ENCODE measurements at regions not wholly inside any gene's neighbourhood (a gene's known extent, or its start where the extent isn't known, plus 50 kb on each side); places are given as distances from the start of the nearest gene placed in this dataset.
"Not testable (repeated sequence)": the region's sequence is repeated elsewhere in the genome, so short reads cannot be mapped to it uniquely, and the experiment has no call there.

GRCh38 chr3:11733914-11734313 lies 90.2 kb upstream of the VGLL4 start:
- no peak overlapping the region for H3K4me3 ChIP-seq
- intact Hi-C loops (cut with DNase I; ENCODE audit: low total_unique reads): no loop called here
- no peaks in the 10 kb centered on the region for H3K4me1 ChIP-seq
- no peaks in the 10 kb centered on the region for H3K9me3 ChIP-seq
- H3K36me3 ChIP-seq: no peaks in the 10 kb centered on the region
- no peak for DNase-seq
- H3K27me3 ChIP-seq: no peaks in the 10 kb centered on the region
- TF ChIP-seq CTCF (IDR thresholded peaks at IDR 0.05) (no peak), POLR2A (IDR thresholded peaks at IDR 0.05) (no peak)
- H3K27ac ChIP-seq: no peak overlapping the region

GRCh38 chr3:11727207-11727606 lies 83.5 kb upstream of the VGLL4 start:
- H3K36me3 ChIP-seq: no peaks in the 10 kb centered on the region
- DNase-seq: no peak
- no peaks in the 10 kb centered on the region for H3K4me1 ChIP-seq
- no peak overlapping the region for H3K4me3 ChIP-seq
- no peak overlapping the region for H3K27ac ChIP-seq
- intact Hi-C loops (cut with DNase I; ENCODE audit: low total_unique reads): no loop called here
- no peaks in the 10 kb centered on the region for H3K9me3 ChIP-seq
- TF ChIP-seq POLR2A (IDR thresholded peaks at IDR 0.05) (no peak), CTCF (IDR thresholded peaks at IDR 0.05) (no peak)
- H3K27me3 ChIP-seq: no peaks in the 10 kb centered on the region

- Histone ChIP-seq H3K27ac (no peak overlapping the region), H3K9me3 (no peaks in the 10 kb centered on the region), H3K4me1 (no peaks in the 10 kb centered on the region), H3K36me3 (no peaks in the 10 kb centered on the region), H3K4me3 (no peak overlapping the region), H3K27me3 (no peaks in the 10 kb centered on the region)
- no peak for DNase-seq
- intact Hi-C loops (cut with DNase I; ENCODE audit: low total_unique reads): no loop called here
- TF ChIP-seq CTCF (IDR thresholded peaks at IDR 0.05): no peak
- TF ChIP-seq POLR2A (IDR thresholded peaks at IDR 0.05): no peak
Observed at GRCh38 chr3:11726146-11726545, 82.4 kb upstream of the VGLL4 start.

- intact Hi-C loops (cut with DNase I; ENCODE audit: low total_unique reads); H3K27ac ChIP-seq; H3K36me3 ChIP-seq; DNase-seq; H3K4me3 ChIP-seq; H3K4me1 ChIP-seq; H3K9me3 ChIP-seq; H3K27me3 ChIP-seq: not testable (repeated sequence)
Observed at GRCh38 chr3:11725340-11725641, 81.6 kb upstream of the VGLL4 start.

GRCh38 chr3:11724615-11725339 lies 81.1 kb upstream of the VGLL4 start:
- H3K4me3 ChIP-seq: no peak overlapping the region
- H3K36me3 ChIP-seq: no peaks in the 10 kb centered on the region
- no peaks in the 10 kb centered on the region for H3K27me3 ChIP-seq
- H3K9me3 ChIP-seq: no peaks in the 10 kb centered on the region
- DNase-seq: no peak
- H3K27ac ChIP-seq: no peak overlapping the region
- intact Hi-C loops (cut with DNase I; ENCODE audit: low total_unique reads): no loop called here
- TF ChIP-seq CTCF (IDR thresholded peaks at IDR 0.05): no peak
- TF ChIP-seq POLR2A (IDR thresholded peaks at IDR 0.05): no peak
- H3K4me1 ChIP-seq: no peaks in the 10 kb centered on the region

- H3K36me3 ChIP-seq: no peaks in the 10 kb centered on the region
- H3K27ac ChIP-seq: peak overlapping the region; percentile 93 to 98
- no peak for TF ChIP-seq CTCF (IDR thresholded peaks at IDR 0.05)
- no peak for TF ChIP-seq POLR2A (IDR thresholded peaks at IDR 0.05)
- no peak overlapping the region for H3K4me3 ChIP-seq
- intact Hi-C loops (cut with DNase I; ENCODE audit: low total_unique reads): no loop called here
- no peaks in the 10 kb centered on the region for H3K27me3 ChIP-seq
- no peaks in the 10 kb centered on the region for H3K4me1 ChIP-seq
- no peaks in the 10 kb centered on the region for H3K9me3 ChIP-seq
- no peak for DNase-seq
Observed at GRCh38 chr3:11721479-11721878, 77.8 kb upstream of the VGLL4 start.
